LNCaP clone FGC (cell line): ENCODE measurements at regions not wholly inside any gene's neighbourhood (a gene's known extent, or its start where the extent isn't known, plus 50 kb on each side); places are given as distances from the start of the nearest gene placed in this dataset.

ENCODE experiments used
- DNase-seq: peaks from one replicate; pipeline ENCODE4 v3.0.0-alpha.2; 2011; ENCODE audit warnings: low read depth
- H3K4me3 ChIP-seq: 2 replicates; pipeline ENCODE4 v1.5.1; 2011; ENCODE audit warnings: mild to moderate bottlenecking, low read depth, low read length, control low read depth
- TF ChIP-seq, protein P1 (sequence below): IDR thresholded peaks from 2 replicates; pipeline ENCODE4 v1.5.1; 2012; ENCODE audit warnings: mild to moderate bottlenecking; ENCODE audit not compliant: control insufficient read depth, insufficient read depth; ENCODE audit errors: extremely low read depth

DNA sequence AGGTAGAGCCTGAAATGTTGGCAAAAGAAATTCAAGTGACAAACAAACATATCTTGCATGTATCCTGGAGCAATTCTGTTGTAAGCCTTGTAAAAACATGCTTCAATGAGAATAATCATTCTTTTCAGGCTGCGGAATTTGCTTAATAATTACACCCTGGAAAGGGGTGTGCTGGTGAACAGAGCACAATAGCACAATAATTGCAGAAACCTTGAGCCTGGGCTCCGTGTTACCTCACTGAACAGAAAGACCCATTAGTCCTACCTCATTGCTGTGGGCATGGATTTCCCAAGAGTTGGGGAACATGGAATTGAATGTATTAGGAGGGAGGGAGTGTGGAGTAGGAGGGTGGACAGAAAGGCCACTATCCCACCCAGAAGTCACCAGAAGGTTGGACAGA lies 168.0 kb upstream of the ALKAL2 start:
- DNase-seq: no peak
- TF ChIP-seq, protein P1, sequence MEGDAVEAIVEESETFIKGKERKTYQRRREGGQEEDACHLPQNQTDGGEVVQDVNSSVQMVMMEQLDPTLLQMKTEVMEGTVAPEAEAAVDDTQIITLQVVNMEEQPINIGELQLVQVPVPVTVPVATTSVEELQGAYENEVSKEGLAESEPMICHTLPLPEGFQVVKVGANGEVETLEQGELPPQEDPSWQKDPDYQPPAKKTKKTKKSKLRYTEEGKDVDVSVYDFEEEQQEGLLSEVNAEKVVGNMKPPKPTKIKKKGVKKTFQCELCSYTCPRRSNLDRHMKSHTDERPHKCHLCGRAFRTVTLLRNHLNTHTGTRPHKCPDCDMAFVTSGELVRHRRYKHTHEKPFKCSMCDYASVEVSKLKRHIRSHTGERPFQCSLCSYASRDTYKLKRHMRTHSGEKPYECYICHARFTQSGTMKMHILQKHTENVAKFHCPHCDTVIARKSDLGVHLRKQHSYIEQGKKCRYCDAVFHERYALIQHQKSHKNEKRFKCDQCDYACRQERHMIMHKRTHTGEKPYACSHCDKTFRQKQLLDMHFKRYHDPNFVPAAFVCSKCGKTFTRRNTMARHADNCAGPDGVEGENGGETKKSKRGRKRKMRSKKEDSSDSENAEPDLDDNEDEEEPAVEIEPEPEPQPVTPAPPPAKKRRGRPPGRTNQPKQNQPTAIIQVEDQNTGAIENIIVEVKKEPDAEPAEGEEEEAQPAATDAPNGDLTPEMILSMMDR: no peak

GRCh38 chr2:455015-455705 lies 167.3 kb upstream of the ALKAL2 start:
- TF ChIP-seq, protein P1: no peak
- no peak overlapping the region for H3K4me3 ChIP-seq
- no peak for DNase-seq

More for the DNA sequence above, 168.0 kb upstream of the ALKAL2 start:
- no peak overlapping the region for H3K4me3 ChIP-seq

DNA sequence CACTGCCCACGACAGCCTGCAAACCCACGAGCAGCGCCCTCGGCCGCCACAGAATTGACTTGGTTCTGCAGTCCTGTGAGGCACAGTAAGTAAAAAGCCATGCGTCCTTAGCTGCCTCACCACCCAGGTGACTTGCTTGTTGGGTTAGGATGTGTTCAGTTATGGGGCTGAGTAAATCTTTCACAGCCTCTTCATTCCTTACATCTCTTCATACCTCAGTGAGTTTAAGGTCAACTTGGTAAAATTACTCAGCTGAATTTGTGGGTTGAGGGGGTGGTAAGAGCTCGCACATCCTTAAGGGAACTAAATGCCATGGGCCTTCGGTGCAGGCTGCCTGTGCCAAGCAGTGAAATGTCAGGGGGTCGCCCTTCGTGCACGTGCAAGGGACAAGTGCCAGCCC lies 165.2 kb upstream of the ALKAL2 start:
- no peak overlapping the region for H3K4me3 ChIP-seq
- TF ChIP-seq, protein P1: no peak
- DNase-seq: no peak

DNA sequence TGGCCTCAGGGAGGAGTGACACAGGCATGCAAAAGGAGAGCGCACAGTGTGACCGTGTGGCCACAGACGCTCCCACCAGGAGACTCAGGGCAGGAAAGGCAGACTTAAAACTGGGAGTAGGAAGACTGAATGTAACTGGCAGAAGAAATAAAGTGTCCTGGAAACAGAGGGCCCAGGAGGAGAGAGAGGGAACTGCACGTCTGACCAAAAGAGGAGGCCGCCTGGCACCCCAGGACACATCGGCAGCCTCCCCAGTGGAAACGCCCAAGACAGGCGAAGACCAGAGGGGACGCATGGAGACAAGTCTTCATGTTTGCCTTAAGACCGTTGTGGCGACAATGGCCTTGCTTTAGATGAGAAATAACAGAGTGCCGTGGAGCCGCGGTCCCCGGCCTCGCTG lies 163.6 kb upstream of the ALKAL2 start:
- TF ChIP-seq, protein P1: no peak
- DNase-seq: no peak
- H3K4me3 ChIP-seq: no peak overlapping the region

- TF ChIP-seq, protein P1: no peak
- DNase-seq: no peak
- no peak overlapping the region for H3K4me3 ChIP-seq
These were observed 161.6 kb upstream of the ALKAL2 start for GRCh38 chr2:449246-450067.

GRCh38 chr2:447902-448665 lies 160.2 kb upstream of the ALKAL2 start:
- no peak overlapping the region for H3K4me3 ChIP-seq
- DNase-seq: no peak
- TF ChIP-seq, protein P1: no peak
